ENCODE measurements at regions not wholly inside any gene's neighbourhood (a gene's known extent, or its start where the extent isn't known, plus 50 kb on each side); places are given as distances from the start of the nearest gene placed in this dataset.

GRCh38 chr16:54870151-54870550, 60.5 kb upstream of the IRX5 start:
- H3K9me3 ChIP-seq (ENCODE audit: control insufficient read depth, insufficient read depth, low read depth, low read length), result no peaks in the 10 kb centered on the region
- H3K4me1 ChIP-seq (ENCODE audit: control insufficient read depth, insufficient read depth, low read length), result no peaks in the 10 kb centered on the region
- ChIA-PET CTCF (no interaction called here), POLR2A (no interaction called here)
- TF ChIP-seq ZNF221 (tag by site-specific recombination; IDR thresholded peaks at IDR 0.05; ENCODE audit: borderline replicate concordance) (no peak), RBAK (tag by site-specific recombination; IDR thresholded peaks at IDR 0.05) (no peak), ZNF398 (tag by site-specific recombination; IDR thresholded peaks at IDR 0.05) (no peak), MZF1 (tag by site-specific recombination; IDR thresholded peaks at IDR 0.05; ENCODE audit: borderline replicate concordance) (no peak)
- no peak overlapping the region for H3K4me3 ChIP-seq (ENCODE audit: low read depth, low read length)
- no peak overlapping the region for H3K27ac ChIP-seq (ENCODE audit: extremely low read depth, low read depth, low read length)
- H3K36me3 ChIP-seq (ENCODE audit: control insufficient read depth in 2 of 2, insufficient read depth in 1 of 2, low read length in 2 of 2), result no peaks in the 10 kb centered on the region

GRCh38 chr16:54867302-54867832, 63.3 kb upstream of the IRX5 start:
- Histone ChIP-seq H3K27ac (ENCODE audit: extremely low read depth, low read depth, low read length) (no peak overlapping the region), H3K4me1 (ENCODE audit: control insufficient read depth, insufficient read depth, low read length) (peaks cover 1% of the 10 kb centered on the region; the same call in 1 of the 2 replicates), H3K36me3 (ENCODE audit: control insufficient read depth in 2 of 2, insufficient read depth in 1 of 2, low read length in 2 of 2) (no peaks in the 10 kb centered on the region), H3K4me3 (ENCODE audit: low read depth, low read length) (no peak overlapping the region), H3K9me3 (ENCODE audit: control insufficient read depth, insufficient read depth, low read depth, low read length) (no peaks in the 10 kb centered on the region)
- CTCF ChIA-PET, result no interaction called here
- POLR2A ChIA-PET, result no interaction called here
- TF ChIP-seq ZNF18 (tag by site-specific recombination; IDR thresholded peaks at IDR 0.05) (no peak), ZNF513 (tag by site-specific recombination; IDR thresholded peaks at IDR 0.05) (no peak), ZNF488 (tag by site-specific recombination; IDR thresholded peaks at IDR 0.05) (no peak), ZNF132 (tag by site-specific recombination; IDR thresholded peaks at IDR 0.05; ENCODE audit: borderline replicate concordance) (no peak), ZNF350 (tag by site-specific recombination; IDR thresholded peaks at IDR 0.05) (no peak), ZBTB11 (tag by site-specific recombination; conservative IDR thresholded peaks at IDR 0.05; ENCODE audit: low read depth) (no peak), ZNF654 (tag by site-specific recombination; IDR thresholded peaks at IDR 0.05; ENCODE audit: low read depth) (no peak), KLF8 (tag by site-specific recombination; IDR thresholded peaks at IDR 0.05) (no peak), ZBTB21 (tag by site-specific recombination; IDR thresholded peaks at IDR 0.05) (no peak), KLF7 (tag by site-specific recombination; IDR thresholded peaks at IDR 0.05; ENCODE audit: borderline replicate concordance) (no peak), SP3 (tag by site-specific recombination; IDR thresholded peaks at IDR 0.05) (no peak), SCRT1 (tag by site-specific recombination; IDR thresholded peaks at IDR 0.05; ENCODE audit: borderline replicate concordance) (no peak), ZNF133 (tag by site-specific recombination; IDR thresholded peaks at IDR 0.05) (no peak), ZNF747 (tag by site-specific recombination; IDR thresholded peaks at IDR 0.05) (no peak), ZNF596 (tag by site-specific recombination; IDR thresholded peaks at IDR 0.05) (no peak), PBX3 (CRISPR knock-in tag; IDR thresholded peaks at IDR 0.05) (no peak), ZBTB48 (tag by site-specific recombination; IDR thresholded peaks at IDR 0.05) (no peak), ZSCAN18 (tag by site-specific recombination; IDR thresholded peaks at IDR 0.05) (no peak), GLIS1 (tag by site-specific recombination; IDR thresholded peaks at IDR 0.05) (no peak)
